GM19468 (cell line): ENCODE measurements at regions not wholly inside any gene's neighbourhood (a gene's known extent, or its start where the extent isn't known, plus 50 kb on each side); places are given as distances from the start of the nearest gene placed in this dataset.
"Not testable (repeated sequence)": the region's sequence is repeated elsewhere in the genome, so short reads cannot be mapped to it uniquely, and the experiment has no call there.

Source experiments
- ATAC-seq: cut with Tn5 transposase; IDR thresholded peaks from one replicate; pipeline ENCODE4 v1.9.1; 2021; ENCODE audit warnings: mild to moderate bottlenecking, moderate library complexity, moderate number of reproducible peaks; ENCODE audit not compliant: unreplicated experiment; ENCODE audit errors: extremely low read depth

DNA sequence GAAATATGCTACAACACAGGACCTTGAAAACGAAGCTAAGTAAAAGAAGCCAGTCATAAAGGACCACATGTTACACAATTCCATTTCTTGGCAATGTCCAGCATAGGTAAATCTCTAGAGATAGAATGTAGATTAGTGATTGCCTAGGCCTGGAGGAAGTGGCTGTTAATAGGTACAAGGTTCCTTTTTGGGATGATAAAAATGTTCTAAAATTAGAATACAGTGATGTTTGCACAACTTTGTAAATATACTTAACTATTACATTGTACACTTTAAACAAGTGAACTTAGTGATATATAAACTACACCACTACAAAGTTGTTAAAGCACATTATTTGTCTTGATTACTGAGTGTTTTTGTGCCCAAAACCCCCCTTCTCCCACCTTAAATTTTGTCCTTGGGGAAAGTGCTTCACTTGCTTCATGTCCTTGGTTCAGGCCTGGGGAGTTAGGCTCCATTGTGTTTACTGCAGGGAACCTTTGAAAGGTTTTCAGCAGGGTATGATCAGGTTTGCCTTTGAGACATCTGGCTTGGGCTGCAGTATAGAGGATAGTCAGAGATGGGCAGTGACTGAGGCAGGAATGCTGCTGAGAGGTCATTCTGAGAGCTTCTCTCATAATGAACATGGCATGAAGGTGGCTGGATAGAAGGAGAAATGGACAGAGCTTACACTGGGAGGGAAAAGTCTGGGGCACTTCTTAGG is 1052.6 kb downstream of the REEP3 start:
- ATAC-seq, result no peak

DNA sequence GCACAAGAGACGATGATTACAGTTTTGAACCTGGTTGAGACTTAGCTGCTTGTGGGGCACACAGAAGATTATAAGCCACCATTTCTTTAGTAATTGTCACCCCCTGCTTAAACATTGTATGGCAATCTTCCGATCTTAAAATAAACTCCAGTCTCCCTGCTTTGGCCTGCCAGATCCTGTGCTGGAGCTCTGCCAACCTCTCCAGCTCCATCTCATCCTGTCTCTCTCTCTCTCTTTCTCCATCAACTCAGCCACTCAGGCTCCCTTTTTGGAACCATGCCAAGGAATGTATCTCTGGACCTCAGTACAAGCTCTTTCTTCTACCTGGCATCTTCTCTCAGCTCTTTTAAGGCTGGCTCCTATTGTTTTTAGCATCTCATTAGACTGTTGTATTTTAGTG is 1053.2 kb downstream of the REEP3 start:
- no peak for ATAC-seq

DNA sequence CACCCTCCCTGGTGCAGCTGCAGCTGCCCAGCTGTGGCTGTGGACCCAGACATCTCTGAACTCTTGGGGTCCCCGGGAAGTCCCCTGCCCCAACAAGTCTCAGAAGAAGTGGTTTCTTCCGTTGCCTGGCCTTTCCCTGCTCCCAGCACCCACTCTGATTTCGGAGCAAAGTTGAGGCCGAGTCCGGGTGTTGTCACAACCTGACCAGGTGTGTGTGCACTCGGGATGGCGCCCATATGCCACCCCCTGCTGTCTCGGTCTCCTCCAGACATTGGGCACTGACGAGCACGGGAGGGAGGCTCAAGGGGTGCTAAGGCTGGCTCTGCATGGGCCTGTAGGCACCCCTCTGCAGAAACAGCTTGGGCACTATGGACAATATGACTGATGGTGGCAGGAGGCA is 1055.3 kb downstream of the REEP3 start:
- ATAC-seq, result no peak

DNA sequence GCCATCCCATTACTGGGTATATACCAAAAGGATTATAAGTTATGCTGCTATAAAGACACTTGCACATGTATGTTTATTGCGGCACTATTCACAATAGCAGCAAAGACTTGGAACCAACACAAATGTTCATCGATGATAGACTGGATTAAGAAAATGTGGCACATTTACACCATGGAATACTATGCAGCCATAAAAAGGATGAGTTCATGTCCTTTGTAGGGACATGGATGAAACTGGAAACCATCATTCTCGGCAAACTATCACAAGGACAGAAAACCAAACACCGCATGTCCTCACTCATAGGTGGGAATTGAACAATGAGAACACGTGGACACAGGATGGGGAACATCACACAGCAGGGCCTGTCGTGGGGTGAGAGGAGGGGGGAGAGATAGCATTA is 1057.6 kb downstream of the REEP3 start:
- not testable (repeated sequence) for ATAC-seq

DNA sequence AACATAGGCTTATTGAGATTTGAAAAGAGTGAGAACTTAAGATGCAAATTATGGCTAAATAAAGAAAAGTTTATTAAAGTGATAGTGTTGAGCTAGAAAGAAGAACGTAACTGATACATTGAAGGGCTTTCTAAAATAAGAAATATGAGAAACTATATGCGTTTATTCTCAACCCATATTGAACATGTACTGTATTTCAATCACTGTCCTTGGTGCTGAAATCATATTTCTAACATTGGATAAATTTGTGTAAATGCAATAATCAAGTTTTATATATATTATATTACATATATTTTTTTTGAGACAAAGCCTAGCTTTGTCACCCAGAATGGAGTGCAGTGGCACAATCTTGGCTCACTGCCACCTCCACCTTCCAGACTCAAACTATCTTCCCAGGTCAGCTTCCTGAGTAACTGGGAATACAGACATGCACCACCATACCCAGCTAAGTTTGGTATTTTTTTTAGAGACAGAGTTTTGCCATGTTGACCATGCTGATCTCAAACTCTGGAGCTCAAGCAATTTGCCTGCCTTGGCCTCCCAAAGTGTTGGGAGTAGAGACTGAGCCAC is 1065.8 kb downstream of the REEP3 start:
- no peak for ATAC-seq

DNA sequence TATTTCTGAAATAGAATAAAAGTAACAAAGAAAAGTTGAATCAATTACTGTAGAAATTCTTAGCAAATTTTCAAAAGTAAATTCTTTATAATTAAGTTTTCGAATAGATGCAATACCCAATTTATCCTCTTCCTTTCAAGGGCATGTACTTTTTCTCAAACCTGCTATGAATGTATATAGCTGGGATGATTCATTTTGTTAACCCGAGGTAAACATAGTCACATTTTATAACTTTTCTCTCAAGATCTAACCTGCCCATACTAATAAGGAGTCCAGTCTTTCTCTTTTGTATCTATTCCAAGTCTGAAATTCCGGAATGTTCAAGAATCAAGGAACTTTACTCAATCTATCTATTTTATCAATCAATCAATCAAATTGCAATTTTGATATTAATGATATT is 1072.9 kb downstream of the REEP3 start:
- no peak for ATAC-seq

DNA sequence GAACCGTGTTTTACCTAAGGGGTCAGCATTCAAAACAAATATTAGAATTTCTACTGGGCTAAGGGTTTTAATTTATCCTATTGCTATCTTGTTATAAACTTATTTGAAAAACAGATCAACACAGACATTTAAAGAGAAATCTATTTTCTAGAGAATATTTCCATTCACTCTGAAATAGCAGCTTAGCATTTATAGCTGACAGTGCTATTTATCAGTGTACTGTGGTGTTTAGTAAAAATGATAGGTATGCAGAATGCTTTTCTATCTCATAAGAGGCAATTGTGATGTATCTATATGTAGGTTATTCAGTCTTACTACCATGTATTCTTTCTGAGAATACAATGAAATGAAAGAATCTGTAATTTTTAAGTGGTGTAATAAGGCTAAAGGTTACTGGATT is 1077.4 kb downstream of the REEP3 start:
- ATAC-seq, result no peak

DNA sequence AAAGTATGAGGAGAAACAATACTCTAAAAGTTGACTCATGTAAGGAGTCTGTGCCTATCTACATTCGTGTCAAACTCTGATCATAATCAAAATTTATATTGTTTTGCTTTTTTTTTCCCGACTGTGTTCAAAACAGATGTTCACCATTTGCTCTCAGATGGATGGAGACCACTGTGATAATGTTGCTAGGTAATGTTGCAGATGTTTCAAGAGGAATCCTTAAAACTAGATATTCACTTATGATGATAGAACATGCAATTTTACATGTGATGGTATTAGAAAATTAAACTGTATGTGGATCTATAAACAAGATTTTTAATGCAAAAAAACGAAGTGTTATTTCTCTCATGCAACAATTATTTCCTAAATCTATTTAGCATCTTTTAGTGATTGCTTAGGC is 1080.1 kb downstream of the REEP3 start:
- ATAC-seq, result no peak

DNA sequence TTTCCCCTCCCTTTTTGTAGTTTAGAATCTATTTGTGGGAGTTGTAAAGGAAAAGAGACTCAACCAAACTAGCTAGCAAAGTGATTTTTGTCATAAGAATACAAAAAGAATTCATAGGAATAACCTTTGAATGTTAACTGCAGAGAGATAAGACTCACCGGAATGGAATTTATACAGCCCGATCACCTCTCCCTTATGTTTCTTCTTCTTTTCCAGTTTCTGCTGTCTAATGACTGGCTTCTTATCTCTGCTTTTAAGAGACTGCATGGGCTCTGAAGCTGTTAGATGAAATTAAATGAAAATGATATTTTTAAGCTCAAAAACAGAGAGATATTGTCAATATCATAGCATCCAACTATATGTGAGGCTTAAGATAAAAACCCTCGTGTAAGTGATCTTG is 1095.9 kb downstream of the REEP3 start:
- ATAC-seq, result no peak

DNA sequence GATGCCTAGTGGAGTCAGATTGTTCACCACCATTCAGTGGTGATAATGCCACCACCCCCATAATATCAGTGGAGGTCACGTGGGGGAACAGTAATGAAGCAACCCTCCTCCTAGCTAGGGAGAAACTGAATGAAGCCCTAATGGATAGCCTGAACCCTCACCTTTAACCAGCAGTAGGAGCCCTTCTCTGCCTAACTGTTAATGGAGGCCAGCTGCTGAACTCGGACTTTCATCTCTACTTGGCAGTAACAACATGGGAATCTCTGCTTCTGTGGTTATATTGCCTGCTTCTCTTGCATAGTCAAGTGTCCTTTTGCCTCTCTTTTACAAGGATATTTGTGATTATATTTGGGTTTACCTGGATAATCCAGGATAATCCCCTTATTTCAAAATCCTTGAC is 1097.9 kb downstream of the REEP3 start:
- ATAC-seq, result no peak

DNA sequence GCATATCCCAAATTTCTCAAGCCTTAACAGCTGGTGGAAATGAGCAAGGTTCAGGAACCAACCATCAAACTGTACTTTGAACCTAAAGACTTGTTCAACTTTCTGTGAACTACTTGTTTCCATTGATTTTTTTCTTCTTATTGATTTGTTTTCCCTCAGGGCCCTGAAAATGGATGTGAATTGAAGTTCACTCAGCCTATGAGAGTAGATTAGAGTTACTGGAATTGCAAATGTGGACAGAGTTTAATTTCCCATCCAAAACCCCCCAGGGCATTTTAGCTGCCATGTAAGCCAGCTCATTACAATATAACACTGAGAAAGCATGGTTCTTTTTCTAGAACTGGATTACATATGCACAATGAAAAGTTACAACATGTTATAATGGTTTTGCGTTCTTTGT is 1105.7 kb downstream of the REEP3 start:
- no peak for ATAC-seq

DNA sequence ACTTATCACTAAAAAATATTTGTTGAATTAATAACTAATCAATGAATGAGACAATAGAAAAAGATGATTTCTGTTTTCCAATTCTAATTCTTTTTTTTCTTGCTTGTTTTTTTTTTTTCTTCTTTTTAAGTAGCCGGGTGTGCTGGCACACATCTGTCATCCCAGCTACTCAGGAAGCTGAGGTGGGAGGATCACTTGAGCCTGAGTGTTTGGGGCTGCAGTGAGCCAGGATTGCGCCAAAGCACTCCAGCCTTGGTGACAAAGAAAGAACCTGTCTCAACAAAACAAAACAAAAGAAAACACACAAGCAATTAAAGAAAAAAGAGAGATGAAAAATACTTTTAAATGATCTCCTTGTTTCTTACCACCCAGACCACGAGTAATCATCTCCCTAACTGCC is 1109.3 kb downstream of the REEP3 start:
- no peak for ATAC-seq

DNA sequence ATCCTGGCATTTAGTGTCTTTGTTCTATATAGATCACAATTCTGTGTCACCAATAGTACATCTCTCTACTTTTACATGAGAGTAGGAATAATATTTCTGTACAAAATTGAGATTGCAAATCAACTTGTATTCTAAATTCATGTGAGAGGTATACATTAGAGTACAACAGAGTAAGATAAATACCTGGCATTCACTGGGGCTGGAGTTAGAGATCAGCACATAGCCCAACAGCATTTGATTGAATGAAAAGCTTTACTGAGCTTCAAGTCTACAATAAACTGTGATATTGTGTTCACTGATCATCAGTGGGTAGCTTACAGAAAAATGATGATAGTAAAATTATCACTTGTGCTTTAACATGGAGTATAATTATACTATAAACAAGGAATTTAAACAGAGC is 1114.7 kb downstream of the REEP3 start:
- ATAC-seq, result no peak

DNA sequence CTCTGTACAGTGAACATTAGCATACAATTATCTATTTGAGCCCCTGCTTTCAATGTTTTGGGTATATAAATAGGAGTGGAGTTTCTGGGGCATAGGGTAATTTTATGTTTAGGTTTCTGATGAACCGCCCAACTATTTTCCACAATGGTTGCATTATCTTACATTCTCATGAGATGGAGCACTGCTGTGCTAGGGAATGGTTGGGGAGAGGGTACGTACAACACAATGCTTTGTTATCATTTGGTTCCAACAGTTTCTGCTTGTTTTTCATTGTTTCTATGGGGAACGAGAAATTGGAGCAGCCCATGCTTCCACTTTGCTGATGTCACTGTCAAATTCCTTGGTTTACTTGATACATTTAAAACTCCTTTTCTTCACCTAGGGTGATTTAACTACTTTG is 1115.3 kb downstream of the REEP3 start:
- ATAC-seq, result no peak

DNA sequence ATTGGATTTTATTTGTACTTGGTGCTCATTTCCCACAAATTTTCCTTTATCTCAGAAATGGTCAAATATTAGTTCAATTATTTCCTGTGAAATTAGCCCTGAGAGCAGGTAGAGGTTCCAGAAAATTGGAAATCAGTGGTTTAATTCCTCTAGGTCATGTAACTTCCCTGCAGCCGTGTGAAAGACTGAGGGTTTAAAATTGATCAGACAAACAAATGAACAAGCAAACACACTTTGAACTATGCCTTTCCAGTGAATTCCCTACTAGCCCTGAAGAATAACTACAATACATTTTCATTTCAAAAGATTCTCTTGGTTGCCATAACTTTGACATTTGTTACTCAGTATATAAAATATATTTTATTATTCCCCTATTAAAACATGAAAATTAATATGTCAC is 1116.7 kb downstream of the REEP3 start:
- ATAC-seq, result no peak

DNA sequence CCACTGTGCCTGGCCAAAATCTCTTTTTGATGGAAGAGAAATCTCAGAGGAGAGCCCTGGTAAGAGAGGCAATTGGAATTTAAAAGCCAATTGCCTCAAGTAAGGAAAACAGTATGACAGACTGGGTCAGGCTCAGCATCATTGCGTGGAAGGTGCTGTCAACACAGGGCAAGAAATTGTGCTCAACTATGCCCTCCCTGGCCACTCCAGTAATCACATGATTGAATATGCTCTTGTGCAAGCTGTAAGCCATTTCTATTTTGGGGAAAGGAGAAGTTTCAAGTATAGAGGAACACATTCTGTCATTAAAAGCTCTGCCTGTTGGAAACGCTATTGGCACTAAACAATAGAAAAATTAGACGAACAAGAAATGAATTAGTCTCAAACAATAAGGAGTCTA is 1127.7 kb downstream of the REEP3 start:
- ATAC-seq, result no peak

DNA sequence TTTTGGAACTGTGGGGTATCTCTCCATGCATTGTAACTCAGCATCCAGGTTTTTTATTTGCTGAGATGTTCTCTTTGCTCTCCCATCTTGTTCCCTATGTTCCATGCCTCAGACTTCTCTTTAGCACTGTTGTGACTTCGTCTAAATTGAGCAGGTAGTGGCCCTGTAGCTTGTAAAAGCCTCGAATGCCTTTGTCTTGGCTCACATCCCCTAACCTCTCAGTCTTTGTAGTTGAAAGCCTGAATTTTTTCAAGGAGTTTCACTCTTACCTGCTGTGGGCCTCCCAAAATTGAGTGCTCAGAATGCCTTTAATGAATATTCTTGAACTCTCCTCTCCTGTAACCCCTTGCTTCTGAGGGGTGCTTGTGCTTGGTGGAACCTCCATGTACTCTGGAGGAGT is 1137.3 kb downstream of the REEP3 start:
- ATAC-seq, result no peak

DNA sequence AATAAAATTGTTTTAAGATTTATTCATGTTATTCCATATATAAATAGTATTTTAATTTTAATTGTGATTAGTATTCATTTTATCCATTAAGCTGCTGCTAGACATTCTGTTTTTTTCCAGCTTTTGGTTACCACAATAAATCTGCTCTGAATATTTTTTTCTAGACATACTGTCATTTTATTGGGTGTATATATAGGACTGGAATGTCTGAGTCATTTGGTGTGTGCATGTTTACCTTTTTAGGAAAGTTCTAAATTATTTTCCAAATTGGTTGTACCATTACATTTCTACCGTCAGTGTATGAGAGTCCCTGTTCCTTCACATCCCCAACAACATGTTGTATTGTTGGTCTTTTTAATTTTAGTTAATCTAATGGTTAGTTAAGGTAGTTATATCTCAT is 1138.1 kb downstream of the REEP3 start:
- ATAC-seq, result no peak

DNA sequence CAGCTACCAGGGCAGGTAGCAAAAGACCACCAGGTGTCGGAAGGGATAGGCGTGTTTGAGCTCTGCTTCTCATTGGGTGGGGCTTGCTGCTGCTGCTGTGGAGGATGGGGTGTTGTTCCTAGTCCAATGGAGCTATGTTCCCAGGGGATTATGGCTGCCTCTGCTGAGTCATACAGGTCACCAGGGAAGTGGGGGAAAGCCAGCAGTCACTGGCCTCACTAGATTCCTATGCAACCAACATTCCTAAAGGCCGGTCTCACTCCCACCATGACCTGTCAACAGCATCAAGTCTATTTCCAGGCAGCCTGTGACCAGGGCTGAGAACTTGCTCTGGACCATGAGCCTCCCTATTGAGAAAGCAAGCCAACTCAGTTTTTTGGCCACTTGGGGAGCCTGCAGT is 1160.8 kb downstream of the REEP3 start:
- ATAC-seq, result no peak

DNA sequence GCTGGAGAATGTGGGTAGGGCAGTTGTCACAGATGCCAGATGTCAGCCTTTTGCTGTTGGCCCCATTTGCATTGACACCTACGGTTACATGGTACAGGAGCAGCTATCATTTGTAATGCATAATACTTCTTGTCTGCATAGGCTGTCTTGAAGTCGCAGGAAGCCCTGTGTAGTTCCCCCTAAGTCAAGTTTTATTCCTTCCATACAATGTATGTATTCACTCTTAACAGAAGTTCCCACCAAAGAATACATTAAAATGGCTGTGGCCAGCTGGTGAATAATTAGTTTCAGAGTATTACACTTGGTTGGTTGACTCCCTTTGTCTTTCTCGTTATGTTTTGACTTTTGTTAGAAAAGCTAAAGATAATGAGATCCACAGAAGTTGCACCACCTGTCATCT is 1169.0 kb downstream of the REEP3 start:
- ATAC-seq, result no peak

DNA sequence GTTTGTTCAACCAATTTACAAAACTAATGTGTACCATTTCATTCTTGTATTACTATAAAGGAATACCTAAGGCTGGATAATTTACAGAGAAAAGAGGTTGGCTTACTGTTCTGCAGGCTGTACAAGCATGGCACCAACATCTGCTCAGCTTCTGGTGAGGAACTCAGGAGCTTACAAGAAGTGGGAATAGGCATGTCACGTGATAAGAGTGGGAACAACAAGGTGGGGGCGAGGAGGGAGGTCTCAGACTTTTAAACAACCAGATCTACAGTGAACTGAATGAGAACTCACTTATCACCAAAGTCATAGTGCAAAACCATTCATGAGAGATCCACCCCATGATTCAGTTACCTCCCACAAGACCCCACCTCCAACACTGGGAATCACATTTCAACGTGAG is 1178.0 kb downstream of the REEP3 start:
- no peak for ATAC-seq

DNA sequence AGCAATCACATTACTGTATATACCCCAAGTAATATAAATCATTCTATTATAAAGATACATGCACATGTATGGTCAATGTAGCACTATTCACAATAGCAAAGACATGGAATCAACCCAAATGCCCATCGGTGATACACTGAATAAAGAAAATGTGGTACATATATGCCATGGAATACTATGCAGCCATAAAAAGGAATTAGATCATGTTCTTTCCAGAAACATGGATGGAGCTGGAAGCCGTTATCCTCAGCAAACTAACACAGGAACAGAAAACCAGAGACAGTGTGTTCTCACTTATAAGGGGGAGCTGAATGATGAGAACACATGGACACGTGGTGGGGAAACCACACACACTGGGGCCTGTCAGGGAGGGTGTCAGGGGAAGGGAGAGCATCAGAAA is 1180.9 kb downstream of the REEP3 start:
- ATAC-seq, result not testable (repeated sequence)
